GM12878 (cell line): ENCODE measurements at regions not wholly inside any gene's neighbourhood (a gene's known extent, or its start where the extent isn't known, plus 50 kb on each side); places are given as distances from the start of the nearest gene placed in this dataset.

Experiments
- ATAC-seq: fragments of 200-7000 bp; cut with Tn5 transposase; 3 replicates; pipeline ENCODE4 v1.9.1; 2020; ENCODE audit warnings: mild to moderate bottlenecking, moderate library complexity
- BruUV-seq: library from RNA; stranded (reverse); fragments of 400-500 nt; replicated peaks from 2 replicates; lab custom pipeline; 2021; lab: Mats Ljungman, UMichigan
- CTCF ChIA-PET: fragments of 300-600 bp; sonication (Branson Sonifier 250); formaldehyde crosslinking; extraction: SDS; loops from one replicate; lab custom pipeline; 2021; ENCODE audit warnings: inconsistent platforms; lab: Yijun Ruan, JAX
- POLR2A ChIA-PET: fragments of 350-600 bp; formaldehyde crosslinking; extraction: SDS; loops from one replicate; lab custom pipeline; 2021; ENCODE audit warnings: inconsistent platforms; lab: Charles Lee
- RAD21 ChIA-PET: fragments of 300-600 bp; sonication (Branson Sonifier 250); formaldehyde crosslinking; loops from one replicate; lab custom pipeline; 2023; ENCODE audit warnings: antibody characterized with exemption; ENCODE audit not compliant: unreplicated experiment; lab: Charles Lee
- SMC1A ChIA-PET: fragments of 300-600 bp; sonication (Branson Sonifier 250); formaldehyde crosslinking; loops from one replicate; lab custom pipeline; 2023; ENCODE audit not compliant: unreplicated experiment, uncharacterized antibody; lab: Charles Lee
- DNase-seq: peaks from one replicate; pipeline ENCODE4 v3.0.0-alpha.2; 2011; ENCODE audit warnings: low read depth, low spot score
- FAIRE-seq: peaks from 3 replicates; lab custom pipeline; 2011; peaks lifted over from hg19 to GRCh38; lab: Jason Lieb, UNC
- H2AFZ ChIP-seq: 2 replicates; pipeline ENCODE4 v1.6.0; 2011; ENCODE audit warnings: low read depth, low read length, control low read depth; ENCODE audit not compliant: control insufficient read depth
- H3K27ac ChIP-seq: 2 replicates; pipeline ENCODE4 v1.5.1; 2011; ENCODE audit warnings: control low read depth; ENCODE audit not compliant: control insufficient read depth, insufficient read depth
- H3K27me3 ChIP-seq, 2 experiments: replicated peaks in 1 of 2; 2 replicates each; pipeline versions ENCODE4 v1.6.0 to v1.6.1; 2011; ENCODE audit warnings: low read length in 1 of 2; ENCODE audit not compliant: control insufficient read depth in 2 of 2, insufficient read depth in 2 of 2
- H3K36me3 ChIP-seq, 2 experiments: 2 replicates each; pipeline ENCODE4 v1.5.1; 2011; ENCODE audit warnings: low read length in 1 of 2; ENCODE audit not compliant: control insufficient read depth in 2 of 2, insufficient read depth in 2 of 2
- H3K4me1 ChIP-seq: 2 replicates; pipeline ENCODE4 v1.6.1; 2011; ENCODE audit warnings: mild to moderate bottlenecking, low read length, moderate library complexity, mixed read lengths; ENCODE audit not compliant: control insufficient read depth, insufficient read depth
- H3K4me2 ChIP-seq: 2 replicates; pipeline ENCODE4 v1.6.0; 2011; ENCODE audit warnings: control low read depth; ENCODE audit not compliant: control insufficient read depth, insufficient read depth
- H3K4me3 ChIP-seq: fragments of 200-600 bp; sonication (generic); 2 replicates; pipeline ENCODE4 v1.5.1; 2016
- H3K79me2 ChIP-seq: 2 replicates; pipeline ENCODE4 v1.6.0; 2011; ENCODE audit warnings: low read length; ENCODE audit not compliant: control insufficient read depth, insufficient read depth
- H3K9ac ChIP-seq: 2 replicates; pipeline ENCODE4 v1.8.0; 2011; ENCODE audit warnings: low read length, control low read depth, mixed read lengths; ENCODE audit not compliant: control insufficient read depth, insufficient read depth
- H3K9me3 ChIP-seq: replicated peaks from 3 replicates; pipeline ENCODE4 v1.5.1; 2011; ENCODE audit warnings: mild to moderate bottlenecking, low read length; ENCODE audit not compliant: control insufficient read depth, insufficient read depth
- H4K20me1 ChIP-seq: 2 replicates; pipeline ENCODE4 v1.6.0; 2011; ENCODE audit not compliant: control insufficient read depth, insufficient read depth
- BRCA1 ChIP-seq: IDR thresholded peaks from 2 replicates; pipeline ENCODE4 v1.6.1; 2011; ENCODE audit warnings: low read depth, low read length, improper control_type of control experiment
- RCOR1 ChIP-seq: conservative IDR thresholded peaks from 2 replicates; pipeline ENCODE4 v1.6.1; 2012; ENCODE audit warnings: low read depth, low read length, improper control_type of control experiment
- RFX5 ChIP-seq: IDR thresholded peaks from 2 replicates; pipeline ENCODE4 v1.6.1; 2011; ENCODE audit warnings: low read depth, low read length, improper control_type of control experiment
- WGBS: methylation state at CpG from one replicate; pipeline ENCODE4 v1.1.6; 2016; ENCODE audit warnings: low lambda C conversion rate; ENCODE audit not compliant: insufficient replicate concordance, insufficient coverage; ENCODE audit errors: missing lambda C conversion rate; 5-methylcytosine and 5-hydroxymethylcytosine counted together
- in situ Hi-C: fragments of 300-500 bp; cut with MboI; formaldehyde crosslinking; loops from 9 replicates; pipeline ENCODE4 v1.14.3; 2018; ENCODE audit warnings: mixed read lengths
- intact Hi-C: fragments of 100-400 bp; cut with micrococcal nuclease; formaldehyde crosslinking; loops from one replicate; pipeline ENCODE4 v1.14.2; 2022; ENCODE audit not compliant: unreplicated experiment
- TF ChIP-seq, protein P1 (sequence below): IDR thresholded peaks from 2 replicates; pipeline ENCODE4 v1.6.1; 2012; ENCODE audit warnings: mild to moderate bottlenecking, low read depth, low read length
- TF ChIP-seq, protein P2 (sequence below): fragments of 450-650 bp; IDR thresholded peaks from 2 replicates; pipeline ENCODE4 v1.6.1; 2017; ENCODE audit warnings: mild to moderate bottlenecking, low read depth, inconsistent platforms; ENCODE audit not compliant: poor library complexity, severe bottlenecking

DNA sequence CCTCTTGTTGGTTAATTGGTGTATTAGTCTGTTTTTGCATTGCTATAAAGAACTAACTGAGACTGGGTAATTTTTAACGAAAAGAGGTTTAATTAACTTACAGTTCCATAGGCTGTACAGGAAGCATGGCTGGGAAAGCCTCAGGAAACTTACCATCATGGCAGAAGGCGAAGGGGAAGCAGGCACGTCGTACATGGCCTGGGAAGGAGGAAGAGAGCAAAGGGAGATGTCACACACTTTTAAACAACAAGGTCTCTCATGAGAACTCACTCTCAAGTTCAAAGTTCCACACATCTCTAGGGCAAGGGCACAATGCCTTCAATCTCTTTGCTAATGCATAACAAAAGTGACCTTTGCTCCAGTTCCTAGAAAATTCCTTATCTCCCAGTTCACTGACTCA lies 125.0 kb upstream of the IRX5 start:
- no peaks in the 10 kb centered on the region for H3K36me3 ChIP-seq
- WGBS = 12% methylated on average over 4 of the region's 4 CpGs
- TF ChIP-seq, protein P1, sequence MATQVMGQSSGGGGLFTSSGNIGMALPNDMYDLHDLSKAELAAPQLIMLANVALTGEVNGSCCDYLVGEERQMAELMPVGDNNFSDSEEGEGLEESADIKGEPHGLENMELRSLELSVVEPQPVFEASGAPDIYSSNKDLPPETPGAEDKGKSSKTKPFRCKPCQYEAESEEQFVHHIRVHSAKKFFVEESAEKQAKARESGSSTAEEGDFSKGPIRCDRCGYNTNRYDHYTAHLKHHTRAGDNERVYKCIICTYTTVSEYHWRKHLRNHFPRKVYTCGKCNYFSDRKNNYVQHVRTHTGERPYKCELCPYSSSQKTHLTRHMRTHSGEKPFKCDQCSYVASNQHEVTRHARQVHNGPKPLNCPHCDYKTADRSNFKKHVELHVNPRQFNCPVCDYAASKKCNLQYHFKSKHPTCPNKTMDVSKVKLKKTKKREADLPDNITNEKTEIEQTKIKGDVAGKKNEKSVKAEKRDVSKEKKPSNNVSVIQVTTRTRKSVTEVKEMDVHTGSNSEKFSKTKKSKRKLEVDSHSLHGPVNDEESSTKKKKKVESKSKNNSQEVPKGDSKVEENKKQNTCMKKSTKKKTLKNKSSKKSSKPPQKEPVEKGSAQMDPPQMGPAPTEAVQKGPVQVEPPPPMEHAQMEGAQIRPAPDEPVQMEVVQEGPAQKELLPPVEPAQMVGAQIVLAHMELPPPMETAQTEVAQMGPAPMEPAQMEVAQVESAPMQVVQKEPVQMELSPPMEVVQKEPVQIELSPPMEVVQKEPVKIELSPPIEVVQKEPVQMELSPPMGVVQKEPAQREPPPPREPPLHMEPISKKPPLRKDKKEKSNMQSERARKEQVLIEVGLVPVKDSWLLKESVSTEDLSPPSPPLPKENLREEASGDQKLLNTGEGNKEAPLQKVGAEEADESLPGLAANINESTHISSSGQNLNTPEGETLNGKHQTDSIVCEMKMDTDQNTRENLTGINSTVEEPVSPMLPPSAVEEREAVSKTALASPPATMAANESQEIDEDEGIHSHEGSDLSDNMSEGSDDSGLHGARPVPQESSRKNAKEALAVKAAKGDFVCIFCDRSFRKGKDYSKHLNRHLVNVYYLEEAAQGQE = no peak
- TF ChIP-seq RFX5 = no peak
- TF ChIP-seq, protein P2, sequence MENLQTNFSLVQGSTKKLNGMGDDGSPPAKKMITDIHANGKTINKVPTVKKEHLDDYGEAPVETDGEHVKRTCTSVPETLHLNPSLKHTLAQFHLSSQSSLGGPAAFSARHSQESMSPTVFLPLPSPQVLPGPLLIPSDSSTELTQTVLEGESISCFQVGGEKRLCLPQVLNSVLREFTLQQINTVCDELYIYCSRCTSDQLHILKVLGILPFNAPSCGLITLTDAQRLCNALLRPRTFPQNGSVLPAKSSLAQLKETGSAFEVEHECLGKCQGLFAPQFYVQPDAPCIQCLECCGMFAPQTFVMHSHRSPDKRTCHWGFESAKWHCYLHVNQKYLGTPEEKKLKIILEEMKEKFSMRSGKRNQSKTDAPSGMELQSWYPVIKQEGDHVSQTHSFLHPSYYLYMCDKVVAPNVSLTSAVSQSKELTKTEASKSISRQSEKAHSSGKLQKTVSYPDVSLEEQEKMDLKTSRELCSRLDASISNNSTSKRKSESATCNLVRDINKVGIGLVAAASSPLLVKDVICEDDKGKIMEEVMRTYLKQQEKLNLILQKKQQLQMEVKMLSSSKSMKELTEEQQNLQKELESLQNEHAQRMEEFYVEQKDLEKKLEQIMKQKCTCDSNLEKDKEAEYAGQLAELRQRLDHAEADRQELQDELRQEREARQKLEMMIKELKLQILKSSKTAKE = no peak
- no peak for TF ChIP-seq RCOR1
- TF ChIP-seq BRCA1 = no peak
- H3K4me2 ChIP-seq = no peak overlapping the region
- ChIA-PET SMC1A (no interaction called here), CTCF (no interaction called here), POLR2A (no interaction called here), RAD21 (no interaction called here)
- no peak overlapping the region for H3K27ac ChIP-seq
- FAIRE-seq (no peak), ATAC-seq (no peak), DNase-seq (no peak)
- H4K20me1 ChIP-seq = no peaks in the 10 kb centered on the region
- H3K4me1 ChIP-seq = no peaks in the 10 kb centered on the region
- no peaks in the 10 kb centered on the region for H3K79me2 ChIP-seq
- H3K4me3 ChIP-seq = no peak overlapping the region
- no TSS peak for BruUV-seq
- intact Hi-C loops (no loop called here), in situ Hi-C loops (no loop called here)
- no peaks in the 10 kb centered on the region for H3K27me3 ChIP-seq
- H3K9me3 ChIP-seq = no peaks in the 10 kb centered on the region
- no peak overlapping the region for H2AFZ ChIP-seq
- no peak overlapping the region for H3K9ac ChIP-seq
